ENCODE measurements at regions not wholly inside any gene's neighbourhood (a gene's known extent, or its start where the extent isn't known, plus 50 kb on each side); places are given as distances from the start of the nearest gene placed in this dataset.

GRCh38 chr1:5386371-5386770 is 605.9 kb downstream of the NPHP4 start:
- TF ChIP-seq CTCF (IDR thresholded peaks at IDR 0.05) = no peak
- TF ChIP-seq POLR2A (IDR thresholded peaks at IDR 0.05) = no peak

Measured in right lobe of liver (tissue), 4 donors.